IMR-90 (cell line): ENCODE measurements at regions not wholly inside any gene's neighbourhood (a gene's known extent, or its start where the extent isn't known, plus 50 kb on each side); places are given as distances from the start of the nearest gene placed in this dataset.
"Not testable (repeated sequence)": the region's sequence is repeated elsewhere in the genome, so short reads cannot be mapped to it uniquely, and the experiment has no call there.

Experiments used
- ATAC-seq: fragments of 200-7000 bp; cut with Tn5 transposase; 2 replicates; pipeline ENCODE4 v1.9.1; 2020; ENCODE audit warnings: low read depth, mild to moderate bottlenecking, moderate library complexity
- BruUV-seq: library from RNA; stranded (reverse); fragments of 400-500 nt; replicated peaks from 2 replicates; lab custom pipeline; 2021; lab: Mats Ljungman, UMichigan
- CTCF ChIA-PET: fragments of 300-600 bp; formaldehyde crosslinking; extraction: SDS; loops from one replicate; lab custom pipeline; 2021; ENCODE audit warnings: antibody characterized with exemption; lab: Yijun Ruan, JAX
- POLR2A ChIA-PET: fragments of 300-600 bp; sonication (Branson Sonifier 250); formaldehyde crosslinking; loops from one replicate; lab custom pipeline; 2022; ENCODE audit warnings: antibody characterized with exemption; ENCODE audit not compliant: unreplicated experiment; lab: Charles Lee
- DNase-seq: peaks from one replicate; pipeline ENCODE4 v3.0.0; 2013
- H2AFZ ChIP-seq: replicated peaks from 2 replicates; pipeline ENCODE3; 2013; ENCODE audit warnings: low read length, mild to moderate bottlenecking; ENCODE audit not compliant: poor library complexity
- H2AK5ac ChIP-seq: 2 replicates; pipeline ENCODE4 v1.6.1; 2013; ENCODE audit warnings: low read depth, low read length, inconsistent platforms
- H2AK9ac ChIP-seq: replicated peaks from 2 replicates; pipeline ENCODE3; 2013; ENCODE audit warnings: mild to moderate bottlenecking, low read depth, low read length, moderate library complexity; ENCODE audit not compliant: poor library complexity
- H2BK120ac ChIP-seq: 2 replicates; pipeline ENCODE4 v1.6.1; 2013; ENCODE audit warnings: low read depth, low read length, inconsistent platforms
- H2BK15ac ChIP-seq: 3 replicates; pipeline ENCODE4 v1.6.1; 2013; ENCODE audit warnings: low read depth, low read length, inconsistent platforms
- H2BK20ac ChIP-seq: 2 replicates; pipeline ENCODE4 v1.6.1; 2013; ENCODE audit warnings: low read depth, mild to moderate bottlenecking, inconsistent platforms, low read length, moderate library complexity
- H2BK5ac ChIP-seq: 2 replicates; pipeline ENCODE4 v1.6.1; 2013; ENCODE audit warnings: mild to moderate bottlenecking, low read depth, low read length, inconsistent platforms; ENCODE audit not compliant: poor library complexity, severe bottlenecking
- H3K14ac ChIP-seq: replicated peaks from 2 replicates; pipeline ENCODE4 v1.6.1; 2013; ENCODE audit warnings: low read depth, low read length, inconsistent platforms
- H3K18ac ChIP-seq: 2 replicates; pipeline ENCODE4 v1.6.1; 2013; ENCODE audit warnings: low read depth, low read length, control low read depth
- H3K23ac ChIP-seq: 2 replicates; pipeline ENCODE4 v1.6.1; 2013; ENCODE audit warnings: low read depth, low read length, inconsistent platforms
- H3K27ac ChIP-seq: 2 replicates; pipeline ENCODE4 v1.5.1; 2013; ENCODE audit warnings: mild to moderate bottlenecking, control low read depth, low read length; ENCODE audit not compliant: insufficient read depth
- H3K27me3 ChIP-seq: 2 replicates; pipeline ENCODE4 v1.6.1; 2013; ENCODE audit warnings: low read length; ENCODE audit not compliant: control insufficient read depth, insufficient read depth
- H3K36me3 ChIP-seq: 2 replicates; pipeline ENCODE4 v1.6.1; 2013; ENCODE audit warnings: low read length, mixed read lengths; ENCODE audit not compliant: control insufficient read depth, insufficient read depth
- H3K4ac ChIP-seq: 2 replicates; pipeline ENCODE4 v1.6.1; 2013; ENCODE audit warnings: low read depth, low read length, inconsistent platforms
- H3K4me1 ChIP-seq: 2 replicates; pipeline ENCODE4 v1.6.1; 2013; ENCODE audit warnings: low read length, mixed read lengths; ENCODE audit not compliant: control insufficient read depth, insufficient read depth
- H3K4me2 ChIP-seq: 2 replicates; pipeline ENCODE4 v1.6.1; 2013; ENCODE audit warnings: low read depth, mild to moderate bottlenecking, control low read depth, low read length, moderate library complexity
- H3K4me3 ChIP-seq: 2 replicates; pipeline ENCODE4 v1.5.1; 2013; ENCODE audit warnings: low read depth, mild to moderate bottlenecking, control low read depth, low read length, moderate library complexity; ENCODE audit not compliant: insufficient read depth
- H3K56ac ChIP-seq: 2 replicates; pipeline ENCODE4 v1.6.1; 2013; ENCODE audit warnings: low read length, inconsistent platforms; ENCODE audit not compliant: insufficient read depth; ENCODE audit errors: extremely low read depth
- H3K79me1 ChIP-seq, 2 experiments: 2 replicates each; pipeline ENCODE4 v1.6.1; 2013; ENCODE audit warnings: low read length in 2 of 2, inconsistent platforms in 1 of 2, low read depth in 1 of 2
- H3K9ac ChIP-seq: 2 replicates; pipeline ENCODE4 v1.6.1; 2013; ENCODE audit warnings: low read depth, low read length, control low read depth
- H3K9me1 ChIP-seq: 2 replicates; pipeline ENCODE4 v1.6.1; 2013; ENCODE audit warnings: low read length, inconsistent platforms; ENCODE audit not compliant: insufficient read depth
- H3K9me3 ChIP-seq: 2 replicates; pipeline ENCODE4 v1.6.1; 2013; ENCODE audit warnings: low read length; ENCODE audit not compliant: control insufficient read depth, insufficient read depth
- H4K20me1 ChIP-seq: 2 replicates; pipeline ENCODE4 v1.6.1; 2013; ENCODE audit warnings: low read length, inconsistent platforms; ENCODE audit not compliant: insufficient read depth
- H4K5ac ChIP-seq: 2 replicates; pipeline ENCODE4 v1.6.1; 2013; ENCODE audit warnings: mild to moderate bottlenecking, low read depth, low read length, control low read depth
- H4K8ac ChIP-seq, 2 experiments: 2 replicates each; pipeline ENCODE4 v1.6.1; 2013; ENCODE audit warnings: low read depth in 2 of 2, low read length in 2 of 2, control low read depth in 1 of 2, inconsistent platforms in 1 of 2
- H4K91ac ChIP-seq: 2 replicates; pipeline ENCODE4 v1.6.1; 2013; ENCODE audit warnings: low read depth, low read length, inconsistent platforms; ENCODE audit not compliant: insufficient read depth
- WGBS, 2 experiments: methylation state at CpG; one replicate each; pipeline versions ENCODE4 v1.1.5 to v1.1.7; 2013; ENCODE audit warnings: missing lambda C conversion rate in 2 of 2; ENCODE audit not compliant: insufficient read length in 1 of 2; ENCODE audit errors: extremely low coverage in 2 of 2; 5-methylcytosine and 5-hydroxymethylcytosine counted together
- dilution Hi-C: fragments of 300-500 bp; cut with HindIII; formaldehyde crosslinking; loops from one replicate; pipeline ENCODE4 v1.14.3; 2018; ENCODE audit warnings: low sequenced_read_pairs; ENCODE audit not compliant: unreplicated experiment
- in situ Hi-C: fragments of 300-500 bp; cut with MboI; formaldehyde crosslinking; loops from 3 replicates; pipeline ENCODE4 v1.14.3; 2019; ENCODE audit warnings: low sequenced_read_pairs, inconsistent platforms, mixed read lengths
- intact Hi-C: fragments of 100-400 bp; cut with micrococcal nuclease; formaldehyde crosslinking; loops from 2 replicates; pipeline ENCODE4 v1.10.0; 2022

GRCh38 chr7:65127364-65127763 lies 120.9 kb upstream of the ERV3-1 start:
- H2BK5ac ChIP-seq, BruUV-seq, H3K4me1 ChIP-seq, H4K20me1 ChIP-seq, H2AFZ ChIP-seq, H3K27ac ChIP-seq, H3K18ac ChIP-seq, in situ Hi-C loops, H3K14ac ChIP-seq, H3K23ac ChIP-seq, H3K36me3 ChIP-seq, H3K4ac ChIP-seq, H2AK5ac ChIP-seq, H4K5ac ChIP-seq, H3K9me1 ChIP-seq, H3K9me3 ChIP-seq, dilution Hi-C loops, H3K27me3 ChIP-seq, H3K9ac ChIP-seq, H3K56ac ChIP-seq, ATAC-seq, H2BK20ac ChIP-seq, H2AK9ac ChIP-seq, H3K4me2 ChIP-seq, H2BK120ac ChIP-seq, POLR2A ChIA-PET, H2BK15ac ChIP-seq, H4K91ac ChIP-seq, CTCF ChIA-PET, H4K8ac ChIP-seq, DNase-seq, intact Hi-C loops, H3K79me1 ChIP-seq, H3K4me3 ChIP-seq: not testable (repeated sequence)
- no CpG with 5 or more reads among the region's 5 CpGs for WGBS, 2 experiments

GRCh38 chr7:65124600-65124999 lies 118.1 kb upstream of the ERV3-1 start:
- H3K27me3 ChIP-seq, H4K20me1 ChIP-seq, H3K23ac ChIP-seq, in situ Hi-C loops, H2AFZ ChIP-seq, H3K56ac ChIP-seq, intact Hi-C loops, H4K8ac ChIP-seq, DNase-seq, H3K4me2 ChIP-seq, H2BK5ac ChIP-seq, BruUV-seq, H3K4me3 ChIP-seq, H3K9me1 ChIP-seq, H3K9ac ChIP-seq, POLR2A ChIA-PET, dilution Hi-C loops, H4K91ac ChIP-seq, H2BK20ac ChIP-seq, H2AK9ac ChIP-seq, H2AK5ac ChIP-seq, H3K14ac ChIP-seq, H2BK15ac ChIP-seq, H3K4me1 ChIP-seq, H3K18ac ChIP-seq, ATAC-seq, H2BK120ac ChIP-seq, CTCF ChIA-PET, H3K27ac ChIP-seq, H3K4ac ChIP-seq, H4K5ac ChIP-seq, H3K36me3 ChIP-seq, H3K79me1 ChIP-seq, H3K9me3 ChIP-seq: not testable (repeated sequence)
- WGBS, 2 experiments, result no CpG with 5 or more reads among the region's 1 CpG
